ENCODE measurements at regions not wholly inside any gene's neighbourhood (a gene's known extent, or its start where the extent isn't known, plus 50 kb on each side); places are given as distances from the start of the nearest gene placed in this dataset.

- Histone ChIP-seq H3K36me3 (ENCODE audit: insufficient read depth, low read length) (no peaks in the 10 kb centered on the region), H3K4me3 (ENCODE audit: low read length) (no peak overlapping the region), H3K4me1 (ENCODE audit: insufficient read depth, low read length) (no peaks in the 10 kb centered on the region), H3K27me3 (ENCODE audit: control insufficient read depth in 1 of 2, insufficient read depth in 2 of 2, low read length in 2 of 2) (no peaks in the 10 kb centered on the region), H3K27ac (ENCODE audit: low read depth in 1 of 2, low read length in 2 of 2) (no peak overlapping the region), H3K9me3 (ENCODE audit: control insufficient read depth in 1 of 2, insufficient read depth in 1 of 2, low read length in 2 of 2) (peaks cover 0 to 4% of the 10 kb centered on the region in 2 experiments)
- CTCF ChIA-PET = no interaction called here
- DNase-seq (no peak), ATAC-seq (ENCODE audit: poor library complexity) (no peak)
- Mint-ChIP-seq H3K9me3 (peaks cover 18% of the 10 kb centered on the region), H3K4me1 (ENCODE audit: low read depth) (no peaks in the 10 kb centered on the region), H3K4me3 (no peak overlapping the region), H3K27me3 (no peaks in the 10 kb centered on the region), H3K36me3 (ENCODE audit: low read depth) (no peaks in the 10 kb centered on the region), H3K27ac (no peak overlapping the region)
- no peak for TF ChIP-seq CTCF (IDR thresholded peaks at IDR 0.05)
- intact Hi-C loops (cut with DNase I, micrococcal nuclease) = no loop called here
- POLR2A ChIA-PET = no interaction called here
Measured at GRCh38 chr13:64377606-64378005, 2852.5 kb downstream of the PCDH9 start.

- Mint-ChIP-seq H3K36me3 (ENCODE audit: low read depth) (no peaks in the 10 kb centered on the region), H3K4me3 (no peak overlapping the region), H3K27ac (no peak overlapping the region), H3K27me3 (no peaks in the 10 kb centered on the region), H3K4me1 (ENCODE audit: low read depth) (no peaks in the 10 kb centered on the region), H3K9me3 (peaks cover 27% of the 10 kb centered on the region)
- no peak for DNase-seq
- Histone ChIP-seq H3K27ac (ENCODE audit: low read depth in 1 of 2, low read length in 2 of 2) (no peak overlapping the region), H3K27me3 (ENCODE audit: control insufficient read depth in 1 of 2, insufficient read depth in 2 of 2, low read length in 2 of 2) (no peaks in the 10 kb centered on the region), H3K9me3 (ENCODE audit: control insufficient read depth in 1 of 2, insufficient read depth in 1 of 2, low read length in 2 of 2) (peaks cover 0 to 4% of the 10 kb centered on the region in 2 experiments), H3K36me3 (ENCODE audit: insufficient read depth, low read length) (no peaks in the 10 kb centered on the region), H3K4me1 (ENCODE audit: insufficient read depth, low read length) (no peaks in the 10 kb centered on the region), H3K4me3 (ENCODE audit: low read length) (no peak overlapping the region)
- ChIA-PET POLR2A (no interaction called here), CTCF (no interaction called here)
- no peak for TF ChIP-seq CTCF (IDR thresholded peaks at IDR 0.05)
- intact Hi-C loops (cut with DNase I, micrococcal nuclease) = no loop called here
- ATAC-seq (ENCODE audit: poor library complexity) = no peak
Measured at GRCh38 chr13:64371461-64371860, 2858.7 kb downstream of the PCDH9 start.

GRCh38 chr13:64371045-64371444, 2859.1 kb downstream of the PCDH9 start:
- peaks cover 27% of the 10 kb centered on the region for H3K9me3 Mint-ChIP-seq
- POLR2A ChIA-PET = no interaction called here

More at GRCh38 chr13:64371045-64371444, 2859.1 kb downstream of the PCDH9 start:
- ATAC-seq (ENCODE audit: poor library complexity) = no peak
- no peak for DNase-seq
- Histone ChIP-seq H3K4me1 (ENCODE audit: insufficient read depth, low read length) (no peaks in the 10 kb centered on the region), H3K27me3 (ENCODE audit: control insufficient read depth in 1 of 2, insufficient read depth in 2 of 2, low read length in 2 of 2) (no peaks in the 10 kb centered on the region), H3K36me3 (ENCODE audit: insufficient read depth, low read length) (no peaks in the 10 kb centered on the region), H3K4me3 (ENCODE audit: low read length) (no peak overlapping the region), H3K27ac (ENCODE audit: low read depth in 1 of 2, low read length in 2 of 2) (no peak overlapping the region), H3K9me3 (ENCODE audit: control insufficient read depth in 1 of 2, insufficient read depth in 1 of 2, low read length in 2 of 2) (peaks cover 0 to 4% of the 10 kb centered on the region in 2 experiments)
- intact Hi-C loops (cut with DNase I, micrococcal nuclease) = no loop called here
- H3K4me1 Mint-ChIP-seq (ENCODE audit: low read depth) = no peaks in the 10 kb centered on the region
- H3K36me3 Mint-ChIP-seq (ENCODE audit: low read depth) = no peaks in the 10 kb centered on the region
- no peak overlapping the region for H3K27ac Mint-ChIP-seq
- no peaks in the 10 kb centered on the region for H3K27me3 Mint-ChIP-seq
- no peak overlapping the region for H3K4me3 Mint-ChIP-seq
- CTCF ChIA-PET = no interaction called here
- TF ChIP-seq CTCF (IDR thresholded peaks at IDR 0.05) = no peak
